Heart left ventricle (tissue), 13 donors: ENCODE measurements at regions not wholly inside any gene's neighbourhood (a gene's known extent, or its start where the extent isn't known, plus 50 kb on each side); places are given as distances from the start of the nearest gene placed in this dataset.

Experiments
- POLR2A ChIP-seq, 2 donors: fragments of 450-650 bp; IDR thresholded peaks; one replicate each; pipeline ENCODE4 v1.6.1; 2017; ENCODE audit warnings: antibody characterized with exemption in 2 of 2, mild to moderate bottlenecking in 2 of 2, moderate library complexity in 2 of 2
- TF ChIP-seq, protein P1 (sequence below), 12 donors: fragments of 200-600 bp; sonication (generic) in 4 of 12; IDR thresholded peaks; one replicate each; pipeline versions ENCODE4 v1.5.0 to v1.8.0; 2018 to 2022; ENCODE audit warnings: antibody characterized with exemption in 12 of 12, mild to moderate bottlenecking in 5 of 12
- donor health status: ischemic (EF 13 %, LVEDD 7.1; RV severe dilation, severe dysfunction).
- donor health status: DM: no; HTN: yes; CAD: no.
- donor health status: DM: no; HTN: no; CAD: no.
- donor health status: ischemic (EF 25% LVEDD 6.9; RV normal size, moderate dysfunction).
- donor health status: ischemic (EF 25% LVEDD 5.7; RV mildly dilated, moderate dysfunction).
- donor health status: ischemic (EF 35%, LVEDD 5.7; RV mildly dilated, moderate dysfunction).
- donor health status: nonischemic (EF 11% LVEDD 7.7; RV severe dilation, severe dysfunction).
- donor health status: DM: yes; HTN: yes; CAD: no.
- donor health status: PGD.
- donor health status: ischemic (EF 29% LVEDD 5.4; RV normal size, mild dysfunction).
- donor health status: nonischemic (EF 23%, LVEDD 6.1; RV moderate dilation, normal function).

DNA sequence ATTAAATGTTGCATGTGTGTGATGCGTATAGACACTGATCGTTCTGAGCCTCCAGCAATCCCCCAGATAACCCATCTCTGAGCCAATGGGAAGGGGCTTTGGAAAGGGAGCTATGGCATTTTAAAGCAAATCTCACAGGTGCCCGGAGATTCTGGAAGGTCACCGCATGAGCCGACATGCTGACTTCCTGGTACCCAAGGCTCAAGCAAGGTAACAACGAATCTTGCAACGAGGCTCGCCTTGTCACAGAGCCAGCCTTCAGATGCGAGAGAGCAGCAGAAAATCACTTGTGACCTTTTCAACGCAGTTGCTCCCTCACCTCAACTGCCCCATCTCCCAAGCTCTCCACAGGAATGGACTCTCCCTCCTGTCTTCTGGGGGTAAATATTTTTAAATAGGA is 154.8 kb upstream of the CDH5 start:
- TF ChIP-seq POLR2A (IDR thresholded peaks at IDR 0.05): no peak
- TF ChIP-seq, protein P1, sequence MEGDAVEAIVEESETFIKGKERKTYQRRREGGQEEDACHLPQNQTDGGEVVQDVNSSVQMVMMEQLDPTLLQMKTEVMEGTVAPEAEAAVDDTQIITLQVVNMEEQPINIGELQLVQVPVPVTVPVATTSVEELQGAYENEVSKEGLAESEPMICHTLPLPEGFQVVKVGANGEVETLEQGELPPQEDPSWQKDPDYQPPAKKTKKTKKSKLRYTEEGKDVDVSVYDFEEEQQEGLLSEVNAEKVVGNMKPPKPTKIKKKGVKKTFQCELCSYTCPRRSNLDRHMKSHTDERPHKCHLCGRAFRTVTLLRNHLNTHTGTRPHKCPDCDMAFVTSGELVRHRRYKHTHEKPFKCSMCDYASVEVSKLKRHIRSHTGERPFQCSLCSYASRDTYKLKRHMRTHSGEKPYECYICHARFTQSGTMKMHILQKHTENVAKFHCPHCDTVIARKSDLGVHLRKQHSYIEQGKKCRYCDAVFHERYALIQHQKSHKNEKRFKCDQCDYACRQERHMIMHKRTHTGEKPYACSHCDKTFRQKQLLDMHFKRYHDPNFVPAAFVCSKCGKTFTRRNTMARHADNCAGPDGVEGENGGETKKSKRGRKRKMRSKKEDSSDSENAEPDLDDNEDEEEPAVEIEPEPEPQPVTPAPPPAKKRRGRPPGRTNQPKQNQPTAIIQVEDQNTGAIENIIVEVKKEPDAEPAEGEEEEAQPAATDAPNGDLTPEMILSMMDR (IDR thresholded peaks at IDR 0.05): no peak
